ENCODE measurements at regions not wholly inside any gene's neighbourhood (a gene's known extent, or its start where the extent isn't known, plus 50 kb on each side); places are given as distances from the start of the nearest gene placed in this dataset.

- TF ChIP-seq CTCF (IDR thresholded peaks at IDR 0.05) (no peak), POLR2AphosphoS5 (IDR thresholded peaks at IDR 0.05) (no peak), POLR2A (IDR thresholded peaks at IDR 0.05) (no peak)
These were observed 162.5 kb downstream of the SNX10 start for GRCh38 chr7:26454180-26454579.

Data from prostate gland (tissue), 2 donors.